ENCODE measurements at regions not wholly inside any gene's neighbourhood (a gene's known extent, or its start where the extent isn't known, plus 50 kb on each side); places are given as distances from the start of the nearest gene placed in this dataset.

DNA sequence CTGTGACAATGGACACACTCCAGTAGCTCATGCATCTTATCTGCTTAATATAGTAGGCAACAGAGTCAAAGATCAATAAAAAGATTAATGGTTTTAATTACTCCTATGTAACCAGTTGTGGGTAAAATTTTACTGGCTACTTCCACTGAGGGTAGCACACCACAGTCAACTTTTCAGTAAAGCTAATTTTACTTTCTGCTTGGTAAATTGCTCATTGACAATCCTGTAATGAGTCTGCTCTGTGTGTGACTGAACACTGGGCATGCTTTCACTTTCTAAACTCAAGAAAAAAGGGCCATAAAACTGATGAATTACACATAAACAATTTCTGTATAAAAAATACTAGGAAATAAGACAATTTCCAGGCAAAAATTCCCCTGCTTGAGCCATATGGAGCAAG, 838.3 kb downstream of the VGLL3 start:
- DNase-seq: no peak

- no peak for DNase-seq
Measured at GRCh38 chr3:86149054-86149453, 841.9 kb downstream of the VGLL3 start.

- no peak for DNase-seq
Measured at GRCh38 chr3:86147119-86147518, 843.8 kb downstream of the VGLL3 start.

GRCh38 chr3:86126552-86126951, 864.4 kb downstream of the VGLL3 start:
- no peak for DNase-seq

Data from activated CD4-positive, alpha-beta T cell treated with anti-CD3 and anti-CD28 coated beads, Interleukin-2, Interleukin-6, amounts not matched to agents 100 ng/mL and 50 ng/mL, durations not matched to agents 16 hours and 8 hours (primary cell).